ENCODE measurements at regions not wholly inside any gene's neighbourhood (a gene's known extent, or its start where the extent isn't known, plus 50 kb on each side); places are given as distances from the start of the nearest gene placed in this dataset.

GRCh38 chr14:51342226-51342625, 102.2 kb downstream of the TMX1 start:
- H3K36me3 ChIP-seq (ENCODE audit: control insufficient read depth in 2 of 3, insufficient read depth in 3 of 3, low read length in 3 of 3) = no peaks in the 10 kb centered on the region
- no peaks in the 10 kb centered on the region for H3K4me1 Mint-ChIP-seq
- H3K4me3 ChIP-seq (ENCODE audit: low read length) = no peak overlapping the region
- H3K27ac Mint-ChIP-seq = no peak overlapping the region
- H3K9me3 ChIP-seq (ENCODE audit: control insufficient read depth in 2 of 3, low read length in 3 of 3) = peaks cover 0 to 8% (median 0%) of the 10 kb centered on the region in 3 experiments
- no peak for ATAC-seq
- no peaks in the 10 kb centered on the region for H3K4me1 ChIP-seq (ENCODE audit: control insufficient read depth in 2 of 2, insufficient read depth in 2 of 2, low read length in 2 of 2)
- peaks cover 0 to under 1% (median 0%) of the 10 kb centered on the region in 5 donors for H3K36me3 Mint-ChIP-seq
- intact Hi-C loops (cut with micrococcal nuclease) = no loop called here
- peaks cover 0 to 3% of the 10 kb centered on the region in 2 donors for H3K27me3 ChIP-seq (ENCODE audit: control insufficient read depth in 2 of 2, insufficient read depth in 2 of 2, low read length in 2 of 2)
- CTCF ChIA-PET = no interaction called here
- no peak for DNase-seq
- POLR2A ChIA-PET = no interaction called here
- peaks cover 0 to 5% (median 0%) of the 10 kb centered on the region in 5 donors for H3K27me3 Mint-ChIP-seq
- no peak overlapping the region for H3K4me3 Mint-ChIP-seq
- H3K27ac ChIP-seq (ENCODE audit: low read depth, low read length) = no peak overlapping the region
- H3K9me3 Mint-ChIP-seq = peaks cover 0 to 17% (median 5%) of the 10 kb centered on the region in 11 donors

DNA sequence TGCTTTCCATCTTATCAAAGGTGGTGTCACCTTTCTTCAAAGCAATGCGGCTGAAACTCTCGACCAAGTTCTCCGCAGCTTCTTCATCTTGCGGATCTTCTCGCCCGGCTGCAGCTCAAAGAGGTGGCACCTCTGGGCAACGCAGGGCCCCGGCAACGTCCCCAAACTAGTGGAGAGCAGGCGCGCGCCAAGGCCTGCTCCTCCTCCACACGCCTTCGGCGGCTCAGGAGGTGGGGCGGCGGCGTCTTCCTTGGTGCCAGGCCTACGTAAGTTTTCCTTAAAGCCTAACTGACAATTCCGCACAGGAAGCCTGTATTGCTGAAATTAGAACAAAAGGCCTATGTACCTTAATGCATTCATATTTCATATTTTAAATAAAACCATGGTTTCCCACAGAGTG, 112.0 kb downstream of the TMX1 start:
- H3K9me3 ChIP-seq (ENCODE audit: control insufficient read depth in 2 of 3, low read length in 3 of 3) = peaks cover 0 to 3% (median 0%) of the 10 kb centered on the region in 3 experiments
- no peak overlapping the region for H3K4me3 ChIP-seq (ENCODE audit: low read length)
- DNase-seq = no peak
- peaks cover 0 to 10% (median 3%) of the 10 kb centered on the region in 11 donors for H3K9me3 Mint-ChIP-seq
- H3K4me3 Mint-ChIP-seq = no peak overlapping the region
- H3K27me3 ChIP-seq (ENCODE audit: control insufficient read depth in 2 of 2, insufficient read depth in 2 of 2, low read length in 2 of 2) = no peaks in the 10 kb centered on the region
- peaks cover 0 to 7% (median 0%) of the 10 kb centered on the region in 5 donors for H3K36me3 Mint-ChIP-seq
- intact Hi-C loops (cut with micrococcal nuclease) = no loop called here
- no peak overlapping the region for H3K27ac Mint-ChIP-seq
- H3K4me1 ChIP-seq (ENCODE audit: control insufficient read depth in 2 of 2, insufficient read depth in 2 of 2, low read length in 2 of 2) = no peaks in the 10 kb centered on the region
- no peak for ATAC-seq
- ChIA-PET CTCF (no interaction called here), POLR2A (no interaction called here)
- peaks cover 0 to 7% (median 4%) of the 10 kb centered on the region in 5 donors for H3K27me3 Mint-ChIP-seq
- H3K27ac ChIP-seq (ENCODE audit: low read depth, low read length) = no peak overlapping the region
- H3K36me3 ChIP-seq (ENCODE audit: control insufficient read depth in 2 of 3, insufficient read depth in 3 of 3, low read length in 3 of 3) = no peaks in the 10 kb centered on the region
- H3K4me1 Mint-ChIP-seq = no peaks in the 10 kb centered on the region

GRCh38 chr14:51353901-51354300, 113.9 kb downstream of the TMX1 start:
- ATAC-seq = no peak
- CTCF ChIA-PET = no interaction called here
- POLR2A ChIA-PET = no interaction called here

DNA sequence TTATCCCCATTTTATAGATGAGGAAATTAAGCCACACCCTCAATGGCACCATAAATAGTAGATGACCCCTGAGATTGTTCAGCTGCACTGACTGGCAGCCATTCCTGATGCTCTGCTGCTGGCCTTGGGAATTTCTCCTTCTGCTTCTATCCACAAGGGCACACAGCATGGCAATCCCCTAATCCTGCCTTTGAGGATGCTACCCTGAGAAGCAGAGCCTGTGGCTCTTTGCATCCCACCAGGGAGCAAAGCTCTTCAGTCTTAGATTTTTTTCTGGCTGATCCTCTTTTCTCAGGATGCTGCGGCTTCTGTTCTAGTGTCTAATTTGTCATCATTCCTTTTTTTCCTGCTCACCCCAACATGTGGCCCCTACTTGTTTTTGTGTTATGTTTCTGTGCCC, 114.8 kb downstream of the TMX1 start:
- peaks cover 0 to 9% (median 4%) of the 10 kb centered on the region in 5 donors for H3K27me3 Mint-ChIP-seq
- Histone ChIP-seq H3K4me3 (ENCODE audit: low read length) (no peak overlapping the region), H3K27ac (ENCODE audit: low read depth, low read length) (no peak overlapping the region), H3K9me3 (ENCODE audit: control insufficient read depth in 2 of 3, low read length in 3 of 3) (no peaks in the 10 kb centered on the region), H3K4me1 (ENCODE audit: control insufficient read depth in 2 of 2, insufficient read depth in 2 of 2, low read length in 2 of 2) (no peaks in the 10 kb centered on the region), H3K27me3 (ENCODE audit: control insufficient read depth in 2 of 2, insufficient read depth in 2 of 2, low read length in 2 of 2) (no peaks in the 10 kb centered on the region), H3K36me3 (ENCODE audit: control insufficient read depth in 2 of 3, insufficient read depth in 3 of 3, low read length in 3 of 3) (no peaks in the 10 kb centered on the region)
- no peaks in the 10 kb centered on the region for H3K36me3 Mint-ChIP-seq
- H3K4me3 Mint-ChIP-seq = no peak overlapping the region
- no peak overlapping the region for H3K27ac Mint-ChIP-seq
- ChIA-PET CTCF (no interaction called here), POLR2A (no interaction called here)
- DNase-seq (no peak), ATAC-seq (no peak)
- no peaks in the 10 kb centered on the region for H3K4me1 Mint-ChIP-seq
- intact Hi-C loops (cut with micrococcal nuclease) = no loop called here
- H3K9me3 Mint-ChIP-seq = no peaks in the 10 kb centered on the region

More at GRCh38 chr14:51353901-51354300, 113.9 kb downstream of the TMX1 start:
- no peak for DNase-seq
- H3K27me3 Mint-ChIP-seq = peaks cover 0 to 4% (median under 1%) of the 10 kb centered on the region in 5 donors
- intact Hi-C loops (cut with micrococcal nuclease) = no loop called here
- H3K27me3 ChIP-seq (ENCODE audit: control insufficient read depth in 2 of 2, insufficient read depth in 2 of 2, low read length in 2 of 2) = no peaks in the 10 kb centered on the region
- peaks cover 0 to 2% (median 0%) of the 10 kb centered on the region in 11 donors for H3K9me3 Mint-ChIP-seq
- H3K4me1 ChIP-seq (ENCODE audit: control insufficient read depth in 2 of 2, insufficient read depth in 2 of 2, low read length in 2 of 2) = no peaks in the 10 kb centered on the region
- no peaks in the 10 kb centered on the region for H3K36me3 Mint-ChIP-seq
- H3K4me3 Mint-ChIP-seq = no peak overlapping the region
- H3K27ac ChIP-seq (ENCODE audit: low read depth, low read length) = no peak overlapping the region
- no peak overlapping the region for H3K27ac Mint-ChIP-seq
- no peaks in the 10 kb centered on the region for H3K4me1 Mint-ChIP-seq
- no peaks in the 10 kb centered on the region for H3K9me3 ChIP-seq (ENCODE audit: control insufficient read depth in 2 of 3, low read length in 3 of 3)
- H3K4me3 ChIP-seq (ENCODE audit: low read length) = no peak overlapping the region
- H3K36me3 ChIP-seq (ENCODE audit: control insufficient read depth in 2 of 3, insufficient read depth in 3 of 3, low read length in 3 of 3) = no peaks in the 10 kb centered on the region

DNA sequence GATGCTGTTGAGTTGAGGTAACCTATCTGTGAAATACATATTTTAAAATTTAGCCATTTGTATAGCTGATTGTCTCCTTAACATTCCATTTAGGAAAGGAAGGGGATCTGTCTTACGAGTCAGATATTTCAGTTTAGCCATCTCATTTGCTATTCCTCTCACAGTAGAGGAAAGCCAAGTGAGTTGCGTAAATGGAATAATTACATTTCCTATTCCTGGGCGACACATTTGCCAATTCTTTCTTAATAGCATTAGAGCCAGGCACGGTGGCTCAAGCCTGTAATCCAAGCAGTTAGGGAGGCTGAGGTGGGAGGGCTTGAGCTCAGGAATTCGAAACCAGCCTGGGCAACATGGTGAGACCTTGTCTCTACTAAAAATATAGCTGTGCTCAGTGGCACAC, 116.3 kb downstream of the TMX1 start:
- H3K4me3 Mint-ChIP-seq = no peak overlapping the region
- no peaks in the 10 kb centered on the region for H3K36me3 ChIP-seq (ENCODE audit: control insufficient read depth in 2 of 3, insufficient read depth in 3 of 3, low read length in 3 of 3)
- ChIA-PET CTCF (no interaction called here), POLR2A (no interaction called here)
- no peak for ATAC-seq
- H3K27me3 Mint-ChIP-seq = peaks cover 4 to 19% (median 5%) of the 10 kb centered on the region in 5 donors
- no peak overlapping the region for H3K27ac Mint-ChIP-seq
- H3K4me3 ChIP-seq (ENCODE audit: low read length) = no peak overlapping the region
- no peak overlapping the region for H3K27ac ChIP-seq (ENCODE audit: low read depth, low read length)
- no peak for DNase-seq
- H3K9me3 ChIP-seq (ENCODE audit: control insufficient read depth in 2 of 3, low read length in 3 of 3) = no peaks in the 10 kb centered on the region
- no peaks in the 10 kb centered on the region for H3K9me3 Mint-ChIP-seq
- no peaks in the 10 kb centered on the region for H3K36me3 Mint-ChIP-seq
- H3K4me1 ChIP-seq (ENCODE audit: control insufficient read depth in 2 of 2, insufficient read depth in 2 of 2, low read length in 2 of 2) = no peaks in the 10 kb centered on the region
- intact Hi-C loops (cut with micrococcal nuclease) = no loop called here
- H3K4me1 Mint-ChIP-seq = no peaks in the 10 kb centered on the region
- H3K27me3 ChIP-seq (ENCODE audit: control insufficient read depth in 2 of 2, insufficient read depth in 2 of 2, low read length in 2 of 2) = no peaks in the 10 kb centered on the region

GRCh38 chr14:51357250-51357649, 117.2 kb downstream of the TMX1 start:
- Mint-ChIP-seq H3K27me3 (peaks cover 4 to 19% (median 5%) of the 10 kb centered on the region in 5 donors), H3K4me1 (no peaks in the 10 kb centered on the region), H3K27ac (peak overlapping the region in 1 of 9 donors; percentile 27), H3K36me3 (no peaks in the 10 kb centered on the region), H3K4me3 (no peak overlapping the region), H3K9me3 (no peaks in the 10 kb centered on the region)
- H3K36me3 ChIP-seq (ENCODE audit: control insufficient read depth in 2 of 3, insufficient read depth in 3 of 3, low read length in 3 of 3) = no peaks in the 10 kb centered on the region
- ATAC-seq = no peak
- H3K27me3 ChIP-seq (ENCODE audit: control insufficient read depth in 2 of 2, insufficient read depth in 2 of 2, low read length in 2 of 2) = no peaks in the 10 kb centered on the region
- H3K9me3 ChIP-seq (ENCODE audit: control insufficient read depth in 2 of 3, low read length in 3 of 3) = no peaks in the 10 kb centered on the region
- intact Hi-C loops (cut with micrococcal nuclease) = no loop called here
- no peak overlapping the region for H3K27ac ChIP-seq (ENCODE audit: low read depth, low read length)
- H3K4me1 ChIP-seq (ENCODE audit: control insufficient read depth in 2 of 2, insufficient read depth in 2 of 2, low read length in 2 of 2) = no peaks in the 10 kb centered on the region
- DNase-seq = no peak
- ChIA-PET CTCF (no interaction called here), POLR2A (no interaction called here)
- no peak overlapping the region for H3K4me3 ChIP-seq (ENCODE audit: low read length)

DNA sequence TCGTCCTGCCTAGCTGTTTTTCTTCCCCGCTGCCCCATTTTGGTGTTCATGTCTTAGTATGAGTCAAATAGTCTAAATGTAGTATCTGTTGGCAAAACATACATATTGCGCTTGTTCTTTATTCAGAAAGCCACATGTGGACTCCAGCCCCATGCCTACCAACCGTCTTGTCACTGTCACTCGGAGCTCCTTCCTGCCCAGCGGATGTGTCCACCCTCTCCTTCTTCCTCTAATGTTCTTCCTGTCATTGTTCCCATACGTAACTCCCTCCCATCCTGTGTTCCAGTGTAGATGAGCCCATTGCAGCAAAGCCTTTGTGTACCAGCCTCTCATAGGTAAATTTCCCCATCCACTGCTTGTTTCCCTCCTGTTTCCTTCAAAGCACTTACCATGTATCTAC, 120.5 kb downstream of the TMX1 start:
- Mint-ChIP-seq H3K27me3 (peaks cover 0 to 15% (median 5%) of the 10 kb centered on the region in 5 donors), H3K27ac (no peak overlapping the region), H3K9me3 (no peaks in the 10 kb centered on the region), H3K36me3 (no peaks in the 10 kb centered on the region), H3K4me3 (no peak overlapping the region), H3K4me1 (no peaks in the 10 kb centered on the region)
- Histone ChIP-seq H3K4me1 (ENCODE audit: control insufficient read depth in 2 of 2, insufficient read depth in 2 of 2, low read length in 2 of 2) (no peaks in the 10 kb centered on the region), H3K27me3 (ENCODE audit: control insufficient read depth in 2 of 2, insufficient read depth in 2 of 2, low read length in 2 of 2) (no peaks in the 10 kb centered on the region), H3K27ac (ENCODE audit: low read depth, low read length) (no peak overlapping the region), H3K9me3 (ENCODE audit: control insufficient read depth in 2 of 3, low read length in 3 of 3) (no peaks in the 10 kb centered on the region), H3K36me3 (ENCODE audit: control insufficient read depth in 2 of 3, insufficient read depth in 3 of 3, low read length in 3 of 3) (no peaks in the 10 kb centered on the region), H3K4me3 (ENCODE audit: low read length) (no peak overlapping the region)
- ChIA-PET CTCF (interaction anchor here (0.6 kb wide), 1 partner anchor 17 kb away, joined by 3 read pairs; no protein-coding TSS in a partner anchor), POLR2A (no interaction called here)
- ATAC-seq = no peak
- DNase-seq = no peak
- intact Hi-C loops (cut with micrococcal nuclease) = no loop called here

All from naive thymus-derived CD4-positive, alpha-beta T cell (primary cell).